ENCODE measurements at regions not wholly inside any gene's neighbourhood (a gene's known extent, or its start where the extent isn't known, plus 50 kb on each side); places are given as distances from the start of the nearest gene placed in this dataset.
"Not testable (repeated sequence)": the region's sequence is repeated elsewhere in the genome, so short reads cannot be mapped to it uniquely, and the experiment has no call there.

- no peak for TF ChIP-seq CTCF (IDR thresholded peaks at IDR 0.05)
- TF ChIP-seq ZFX (IDR thresholded peaks at IDR 0.05; ENCODE audit: borderline replicate concordance), result no peak
- no peak overlapping the region for H3K27ac ChIP-seq
These were observed 515.2 kb downstream of the NTRK3 start for GRCh38 chr15:87741350-87741749.

DNA sequence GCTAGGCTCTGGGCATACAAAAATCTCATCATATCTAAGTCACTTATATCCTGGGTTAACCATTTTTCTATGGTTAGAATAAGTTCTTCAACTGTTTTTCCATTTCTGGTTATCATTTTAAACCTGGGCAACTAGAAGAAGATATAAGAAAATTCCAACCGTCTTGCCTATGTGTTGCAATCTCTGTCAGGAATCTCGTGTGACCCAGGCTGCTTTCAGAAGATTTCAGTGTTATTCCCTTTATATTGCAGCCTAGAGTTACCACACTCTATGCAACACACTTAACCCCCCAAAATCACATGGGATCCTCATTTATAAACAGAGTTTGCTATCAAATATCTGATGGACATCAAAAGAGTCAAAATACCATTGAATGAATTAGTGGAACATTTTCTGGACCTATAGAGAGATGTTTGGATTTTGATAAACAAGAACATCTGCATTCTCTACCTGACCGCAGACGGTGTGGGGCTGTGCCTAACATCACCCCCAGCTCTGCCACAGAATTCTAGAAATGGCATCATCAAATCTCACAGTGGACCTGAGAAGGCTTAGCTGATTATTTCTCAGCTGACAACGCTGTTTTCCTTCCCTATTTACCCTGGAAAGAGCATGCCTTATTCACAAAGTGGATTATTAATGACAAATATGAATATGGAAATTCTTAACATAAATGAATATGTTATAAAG is 515.7 kb downstream of the NTRK3 start:
- TF ChIP-seq CTCF (IDR thresholded peaks at IDR 0.05) (no peak), ZFX (IDR thresholded peaks at IDR 0.05; ENCODE audit: borderline replicate concordance) (no peak)
- no peak overlapping the region for H3K27ac ChIP-seq

GRCh38 chr15:87739866-87740265 is 516.7 kb downstream of the NTRK3 start:
- H3K27ac ChIP-seq, result no peak overlapping the region
- TF ChIP-seq ZFX (IDR thresholded peaks at IDR 0.05; ENCODE audit: borderline replicate concordance) (no peak), CTCF (IDR thresholded peaks at IDR 0.05) (no peak)

GRCh38 chr15:87739081-87739480 is 517.5 kb downstream of the NTRK3 start:
- TF ChIP-seq ZFX (IDR thresholded peaks at IDR 0.05; ENCODE audit: borderline replicate concordance), result no peak
- no peak for TF ChIP-seq CTCF (IDR thresholded peaks at IDR 0.05)
- no peak overlapping the region for H3K27ac ChIP-seq

- H3K27ac ChIP-seq, result not testable (repeated sequence)
These were observed 519.1 kb downstream of the NTRK3 start for GRCh38 chr15:87737460-87737859.

DNA sequence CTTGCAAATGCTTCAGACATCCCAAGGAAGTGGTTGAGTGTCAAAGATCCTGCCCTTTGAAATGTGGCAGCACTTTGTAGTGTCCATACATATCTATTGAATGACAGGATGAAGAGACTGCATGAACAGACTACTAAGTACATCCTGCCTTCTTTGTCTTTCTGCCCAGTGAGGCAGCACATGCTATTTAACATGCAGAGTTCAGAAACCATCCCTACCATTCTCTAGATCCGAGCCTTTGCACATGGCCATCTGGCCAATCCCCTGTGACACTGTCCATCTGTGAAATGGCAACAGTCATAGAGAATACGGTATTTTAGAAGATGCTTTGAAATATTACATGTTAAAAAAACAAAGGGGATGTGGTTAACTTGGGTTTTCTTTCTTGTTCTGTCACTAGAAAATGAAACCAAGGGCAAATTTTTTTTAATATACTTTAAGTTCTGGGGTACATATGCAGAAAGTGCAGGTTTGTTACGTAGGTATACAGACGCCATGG is 519.6 kb downstream of the NTRK3 start:
- H3K27ac ChIP-seq, result no peak overlapping the region
- TF ChIP-seq ZFX (IDR thresholded peaks at IDR 0.05; ENCODE audit: borderline replicate concordance), result no peak
- TF ChIP-seq CTCF (IDR thresholded peaks at IDR 0.05), result no peak

DNA sequence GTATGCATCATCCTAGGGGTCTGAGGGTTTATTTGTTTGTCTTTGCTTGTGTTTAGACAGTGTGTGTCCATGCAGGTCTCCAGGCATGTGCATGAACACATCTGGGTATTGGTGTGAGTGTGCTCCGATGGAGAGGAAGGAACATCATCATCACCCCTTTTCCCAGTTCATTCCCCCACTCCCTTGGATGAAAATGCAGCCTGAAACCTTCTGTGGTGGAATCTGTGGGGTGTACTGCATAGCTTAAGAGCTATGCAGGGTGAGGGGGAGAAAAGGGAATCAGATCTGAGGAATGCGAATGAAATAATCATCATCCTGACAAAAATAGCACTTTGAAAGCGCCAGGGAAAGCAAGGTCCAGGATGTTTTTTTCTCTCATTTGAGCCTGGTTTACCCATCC is 520.1 kb downstream of the NTRK3 start:
- no peak overlapping the region for H3K27ac ChIP-seq
- TF ChIP-seq CTCF (IDR thresholded peaks at IDR 0.05) (no peak), ZFX (IDR thresholded peaks at IDR 0.05; ENCODE audit: borderline replicate concordance) (no peak)

GRCh38 chr15:87735522-87735921 is 521.0 kb downstream of the NTRK3 start:
- TF ChIP-seq ZFX (IDR thresholded peaks at IDR 0.05; ENCODE audit: borderline replicate concordance) (no peak), CTCF (IDR thresholded peaks at IDR 0.05) (no peak)
- no peak overlapping the region for H3K27ac ChIP-seq

All from 22Rv1 (cell line).